A549 (cell line): ENCODE measurements at regions not wholly inside any gene's neighbourhood (a gene's known extent, or its start where the extent isn't known, plus 50 kb on each side); places are given as distances from the start of the nearest gene placed in this dataset.
"Not testable (repeated sequence)": the region's sequence is repeated elsewhere in the genome, so short reads cannot be mapped to it uniquely, and the experiment has no call there.

Experiments used
- BCL3 ChIP-seq: fragments of >200 bp; sonication (Bioruptor Twin); formaldehyde crosslinking; IDR thresholded peaks from 3 replicates; pipeline ENCODE4 v1.6.1; 2016
- CTCF ChIP-seq: fragments of >200 bp; sonication (Bioruptor Twin); formaldehyde crosslinking; IDR thresholded peaks from 3 replicates; pipeline ENCODE4 v1.5.1; 2016
- ESRRA ChIP-seq: fragments of 150-350 bp; IDR thresholded peaks from 2 replicates; pipeline ENCODE4 v1.6.1; 2014; ENCODE audit warnings: mild to moderate bottlenecking, low read length, borderline replicate concordance
- KDM1A ChIP-seq: fragments of 200-600 bp; sonication (generic); IDR thresholded peaks from 2 replicates; pipeline ENCODE4 v1.6.1; 2016; ENCODE audit warnings: low read depth, mild to moderate bottlenecking
- RAD21 ChIP-seq, 2 experiments: fragments of >200 bp in 1 of 2; sonication (Bioruptor Twin) in 1 of 2; formaldehyde crosslinking in 1 of 2; IDR thresholded peaks in 1 of 2; conservative IDR thresholded peaks in 1 of 2; 2 replicates in 1 of 2; 3 replicates in 1 of 2; pipeline ENCODE4 v1.6.1; 2012 to 2018; ENCODE audit warnings: inconsistent platforms in 1 of 2

- not testable (repeated sequence) for TF ChIP-seq KDM1A; RAD21 (conservative IDR thresholded peaks at IDR 0.05 in 1 of 2, IDR thresholded peaks at IDR 0.05 in 1 of 2); ESRRA; BCL3; CTCF
These were observed 123.8 kb upstream of the UNC5B start for GRCh38 chr10:71088578-71088977.
